ENCODE measurements at regions not wholly inside any gene's neighbourhood (a gene's known extent, or its start where the extent isn't known, plus 50 kb on each side); places are given as distances from the start of the nearest gene placed in this dataset.

DNA sequence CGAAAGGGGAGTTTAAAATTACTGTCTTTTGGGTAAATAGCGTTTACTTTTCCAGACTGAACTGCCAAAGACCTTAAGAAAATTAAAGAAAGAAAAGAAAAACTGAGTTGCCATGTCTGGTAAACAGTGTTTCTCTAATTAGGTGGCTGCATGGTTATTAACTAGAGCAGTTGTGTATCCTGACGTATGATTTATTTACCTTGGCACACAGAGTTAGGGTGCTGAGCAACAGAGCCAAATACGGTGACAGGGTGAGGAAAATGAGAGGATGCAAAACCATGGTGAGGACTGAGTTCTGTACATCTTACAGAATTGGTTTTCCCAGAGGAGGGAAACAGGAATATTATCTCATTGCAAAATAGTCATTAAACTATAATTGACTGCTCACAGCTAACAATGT is 546.4 kb upstream of the FZD8 start:
- DNase-seq: no peak

DNA sequence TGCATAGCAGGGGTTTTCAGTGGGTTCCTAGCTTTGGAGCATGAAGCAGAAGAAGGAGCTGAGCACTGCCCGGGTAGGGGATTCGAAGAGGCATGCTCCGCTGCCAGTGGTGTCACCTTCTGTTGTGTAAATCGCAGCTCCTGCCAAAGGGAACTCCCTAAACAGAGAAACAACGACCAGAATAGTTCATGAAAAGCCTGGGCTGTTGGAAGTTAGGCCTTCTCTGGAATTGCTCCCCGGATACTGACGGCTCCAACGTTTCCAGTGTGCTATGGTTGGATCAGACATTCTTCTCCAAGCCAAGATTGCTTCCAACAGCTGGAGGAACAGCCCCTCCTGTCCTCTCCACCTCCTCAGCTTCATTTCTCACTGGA is 546.0 kb upstream of the FZD8 start:
- no peak for DNase-seq

DNA sequence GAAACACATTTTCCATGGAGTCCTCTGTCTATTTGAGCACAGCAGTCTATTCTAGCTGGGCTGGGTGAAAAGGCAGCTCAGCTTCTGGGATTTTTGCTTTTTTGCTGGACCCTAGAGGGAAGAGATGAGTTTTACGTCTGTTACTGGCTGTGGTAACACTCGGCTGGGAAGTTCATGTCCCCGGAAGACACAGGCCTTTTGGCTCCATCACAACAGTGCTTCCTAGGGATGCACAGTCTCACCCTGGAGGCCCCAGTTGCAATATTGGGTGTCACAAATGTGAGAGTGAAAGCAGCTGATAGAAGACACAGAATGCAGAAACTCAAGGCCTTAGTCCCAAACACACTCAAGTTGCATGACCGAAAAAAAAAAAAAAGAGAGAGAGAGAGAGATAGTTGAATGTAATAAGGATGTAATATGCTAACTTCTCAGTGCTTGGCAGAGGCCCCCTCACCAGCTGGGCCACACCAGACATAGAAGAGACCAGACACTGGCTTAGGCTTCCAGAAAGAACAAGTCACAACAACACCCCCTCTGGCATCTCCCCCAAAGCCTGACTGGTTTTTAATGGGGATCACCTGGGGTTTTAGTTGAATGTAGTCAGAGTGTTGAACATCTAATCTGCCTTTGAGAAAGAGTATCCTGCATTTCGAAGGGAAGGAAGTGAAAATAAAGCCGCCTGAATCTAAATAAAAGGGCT is 545.4 kb upstream of the FZD8 start:
- DNase-seq: no peak

DNA sequence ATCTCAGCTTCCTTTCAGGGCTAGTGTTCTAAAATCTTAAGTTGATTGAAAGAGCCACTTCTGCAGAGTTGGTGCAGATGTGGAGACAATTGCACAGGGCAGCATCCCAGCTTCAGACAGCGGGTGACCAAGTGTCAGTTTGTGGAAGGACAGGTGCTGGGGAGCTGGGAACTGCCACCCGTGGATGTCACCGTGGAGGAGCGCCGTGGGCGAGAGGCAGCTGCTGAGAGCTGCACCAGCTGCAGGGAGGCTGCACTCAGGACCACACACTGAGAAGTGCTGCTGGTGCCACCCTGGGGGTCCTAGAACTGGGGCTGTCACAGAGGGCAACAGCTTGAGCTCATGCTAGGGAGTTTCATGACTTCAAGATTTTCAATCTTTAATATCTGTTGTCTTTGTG is 543.0 kb upstream of the FZD8 start:
- no peak for DNase-seq

DNA sequence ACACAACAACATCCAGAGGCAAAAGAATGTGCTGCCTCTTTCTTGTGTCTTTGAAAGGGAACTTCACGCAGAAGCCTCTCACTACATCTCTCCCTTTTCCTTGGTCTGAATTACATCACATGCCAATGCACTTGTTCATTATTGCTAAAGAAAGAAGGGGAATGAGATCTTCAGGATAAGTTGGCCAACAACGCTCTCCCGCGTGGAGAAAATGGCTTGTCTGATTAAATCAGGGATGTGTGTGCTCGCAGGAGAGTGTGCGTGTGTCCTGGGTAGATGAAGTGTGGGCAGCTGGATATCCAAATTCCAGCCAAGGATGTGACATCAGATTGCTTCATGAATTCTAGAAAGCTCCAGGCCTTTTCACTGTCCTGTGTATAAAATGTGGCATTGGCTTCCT is 541.6 kb upstream of the FZD8 start:
- DNase-seq: no peak

DNA sequence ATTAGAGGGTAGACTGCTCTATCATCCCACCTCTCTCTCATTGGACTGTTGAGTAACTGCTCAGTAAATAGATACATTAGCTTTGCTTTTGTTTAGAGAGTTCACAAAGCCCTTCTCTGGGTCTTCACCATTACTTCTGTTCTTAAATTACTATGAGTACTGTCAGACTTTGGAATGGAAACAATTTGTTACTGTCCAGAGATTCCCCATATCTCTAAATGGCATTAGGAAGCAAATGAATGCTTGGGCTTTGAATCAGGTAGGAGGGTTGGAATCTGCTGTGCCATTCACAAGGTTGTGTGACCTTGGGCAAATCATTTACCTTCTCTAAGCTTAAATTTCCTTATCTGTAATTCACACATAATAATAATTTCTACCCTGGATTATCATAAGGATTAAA is 541.0 kb upstream of the FZD8 start:
- DNase-seq: no peak

DNA sequence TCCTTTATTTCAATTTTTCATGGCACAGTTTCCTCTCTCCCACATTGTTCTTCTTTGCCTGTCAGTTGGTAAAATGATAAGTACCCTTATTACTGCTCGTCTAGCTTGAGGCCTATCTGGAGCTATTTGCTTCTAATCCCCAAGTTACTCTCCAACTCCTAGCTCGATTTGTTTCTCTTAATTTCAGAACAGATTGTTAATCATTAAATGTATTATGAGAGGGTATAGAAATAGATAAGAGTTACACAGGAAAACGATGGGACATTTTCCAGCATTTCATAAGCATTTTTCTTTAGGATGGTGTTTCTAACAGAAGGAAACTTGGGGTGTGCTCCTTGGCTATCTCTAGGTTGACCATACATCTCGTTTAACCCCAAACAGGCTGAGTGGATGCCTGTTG is 540.5 kb upstream of the FZD8 start:
- no peak for DNase-seq

DNA sequence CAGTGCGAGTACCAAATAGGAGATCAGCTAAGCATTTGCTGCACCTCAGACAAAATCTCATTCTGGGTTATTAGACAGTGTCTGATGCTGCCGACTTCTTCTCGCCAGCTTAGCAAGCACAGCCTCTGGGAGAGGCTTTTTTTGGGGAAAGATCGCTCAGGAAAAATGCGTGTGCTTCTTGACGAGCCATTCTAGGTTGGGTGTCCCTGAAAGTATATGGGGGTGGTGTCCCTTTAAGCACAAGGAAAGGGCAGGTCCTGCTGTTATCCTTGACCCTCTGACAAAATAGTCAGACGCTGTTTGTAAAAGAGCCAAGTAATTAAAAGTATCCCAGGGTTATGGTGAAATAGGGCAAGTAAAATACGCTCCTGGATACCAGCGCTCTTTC is 540.1 kb upstream of the FZD8 start:
- no peak for DNase-seq

DNA sequence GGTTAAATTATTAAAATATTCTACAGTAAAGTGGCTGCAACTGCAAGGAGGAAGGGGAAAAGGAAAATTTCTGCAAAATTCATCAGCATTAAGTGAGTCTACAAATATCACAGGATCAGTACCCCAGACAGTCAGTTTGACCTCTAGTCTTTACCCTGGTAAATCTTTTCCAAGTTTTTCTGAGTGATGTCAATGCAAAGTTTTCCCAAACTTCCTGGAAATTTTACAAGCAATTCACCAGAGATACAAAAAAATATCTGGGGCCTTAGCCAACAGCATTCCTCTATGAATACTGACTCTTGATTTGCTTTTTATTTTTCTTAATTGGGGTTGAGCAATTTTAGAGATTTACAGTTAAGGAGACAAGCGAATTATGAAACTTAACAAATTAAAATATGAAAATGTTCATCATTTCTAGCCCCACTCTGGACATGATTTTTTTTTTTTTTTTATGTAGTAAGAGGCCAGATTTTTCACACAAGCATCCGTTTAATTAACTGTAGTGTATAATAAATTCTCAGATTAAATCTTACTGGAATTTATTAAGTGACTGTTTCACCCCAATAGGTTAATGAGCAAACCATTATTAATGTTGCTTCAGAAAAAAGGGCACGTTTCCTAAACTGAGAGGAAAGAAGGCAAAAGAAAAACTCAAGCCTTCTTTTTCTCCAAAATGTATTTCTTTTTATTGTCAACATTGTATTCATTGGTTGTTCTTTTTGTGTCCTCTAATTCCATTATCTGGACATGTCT is 539.5 kb upstream of the FZD8 start:
- DNase-seq: no peak

DNA sequence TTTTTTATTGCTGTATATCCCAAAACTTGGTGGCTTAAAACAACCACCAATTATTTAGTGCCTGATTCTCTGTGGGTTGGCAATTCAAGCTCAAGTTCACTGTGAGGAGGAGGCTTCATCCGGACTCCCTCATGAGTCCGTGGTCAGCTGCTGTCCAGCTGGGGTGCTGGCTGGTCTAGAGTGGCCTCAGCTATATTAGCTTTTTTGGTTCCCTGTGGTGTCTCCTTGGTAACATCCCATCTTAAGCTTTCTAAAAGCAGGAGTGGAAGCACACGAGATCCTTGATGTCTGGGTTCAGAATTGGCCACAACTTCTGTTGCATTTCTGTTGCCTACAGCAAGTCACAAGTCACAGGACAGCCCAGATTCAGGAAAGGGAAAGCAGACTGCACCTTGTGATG is 536.5 kb upstream of the FZD8 start:
- DNase-seq: no peak

DNA sequence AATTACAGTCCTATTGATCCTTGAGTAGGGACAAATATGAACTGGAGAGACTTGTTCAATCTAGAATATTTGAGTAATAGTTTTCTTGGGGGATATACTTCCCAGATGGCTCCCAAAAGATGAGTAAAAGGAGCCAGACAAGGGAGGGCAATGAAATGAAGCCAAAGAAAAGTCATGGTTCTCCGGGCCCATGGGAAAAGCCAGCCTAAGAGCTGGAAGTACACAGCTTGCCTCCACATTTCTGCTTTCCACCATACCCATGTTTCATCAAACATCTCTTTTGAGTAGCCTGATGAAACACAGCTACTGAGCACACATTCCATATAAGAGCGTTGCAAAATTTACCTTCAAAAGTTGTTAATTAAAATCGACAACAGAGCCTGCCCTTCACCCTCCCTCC is 535.0 kb upstream of the FZD8 start:
- DNase-seq: no peak

DNA sequence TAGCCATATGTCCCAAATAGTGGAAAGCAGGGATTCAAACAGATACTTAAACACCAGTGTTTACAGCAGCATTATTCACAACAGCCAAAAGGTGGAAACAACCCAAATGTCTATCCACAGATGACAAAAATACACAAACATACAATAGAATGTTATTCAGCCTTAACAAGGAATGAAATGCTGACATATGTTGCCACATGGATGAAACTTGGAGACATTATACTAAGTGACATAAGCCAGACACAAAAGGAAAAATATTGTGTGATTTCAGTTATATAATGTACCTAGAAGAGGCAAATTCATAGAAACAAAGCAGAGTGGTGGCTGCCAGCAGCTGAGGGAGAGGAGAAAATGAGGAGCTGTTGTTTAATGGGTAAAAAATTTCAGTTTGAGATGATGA is 533.9 kb upstream of the FZD8 start:
- no peak for DNase-seq

DNA sequence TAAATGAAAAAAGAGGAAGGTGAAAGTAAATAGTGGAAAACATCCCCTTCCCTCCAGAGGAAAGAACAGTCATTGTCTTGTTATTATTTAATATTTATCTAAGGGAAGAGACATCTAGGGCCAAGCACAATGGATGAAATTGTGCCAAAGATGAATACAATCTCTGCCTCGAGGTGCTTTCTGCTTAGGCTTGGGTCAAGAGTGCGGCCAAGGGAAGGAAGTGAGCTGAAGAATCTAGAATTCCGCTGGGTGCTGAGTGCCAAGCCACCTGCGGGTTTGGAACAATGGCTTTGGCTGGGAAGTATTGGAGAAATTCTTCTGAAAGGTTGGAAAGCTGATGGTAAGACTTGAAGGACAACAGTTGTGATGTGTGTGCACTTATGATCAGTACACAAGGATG is 531.3 kb upstream of the FZD8 start:
- no peak for DNase-seq

DNA sequence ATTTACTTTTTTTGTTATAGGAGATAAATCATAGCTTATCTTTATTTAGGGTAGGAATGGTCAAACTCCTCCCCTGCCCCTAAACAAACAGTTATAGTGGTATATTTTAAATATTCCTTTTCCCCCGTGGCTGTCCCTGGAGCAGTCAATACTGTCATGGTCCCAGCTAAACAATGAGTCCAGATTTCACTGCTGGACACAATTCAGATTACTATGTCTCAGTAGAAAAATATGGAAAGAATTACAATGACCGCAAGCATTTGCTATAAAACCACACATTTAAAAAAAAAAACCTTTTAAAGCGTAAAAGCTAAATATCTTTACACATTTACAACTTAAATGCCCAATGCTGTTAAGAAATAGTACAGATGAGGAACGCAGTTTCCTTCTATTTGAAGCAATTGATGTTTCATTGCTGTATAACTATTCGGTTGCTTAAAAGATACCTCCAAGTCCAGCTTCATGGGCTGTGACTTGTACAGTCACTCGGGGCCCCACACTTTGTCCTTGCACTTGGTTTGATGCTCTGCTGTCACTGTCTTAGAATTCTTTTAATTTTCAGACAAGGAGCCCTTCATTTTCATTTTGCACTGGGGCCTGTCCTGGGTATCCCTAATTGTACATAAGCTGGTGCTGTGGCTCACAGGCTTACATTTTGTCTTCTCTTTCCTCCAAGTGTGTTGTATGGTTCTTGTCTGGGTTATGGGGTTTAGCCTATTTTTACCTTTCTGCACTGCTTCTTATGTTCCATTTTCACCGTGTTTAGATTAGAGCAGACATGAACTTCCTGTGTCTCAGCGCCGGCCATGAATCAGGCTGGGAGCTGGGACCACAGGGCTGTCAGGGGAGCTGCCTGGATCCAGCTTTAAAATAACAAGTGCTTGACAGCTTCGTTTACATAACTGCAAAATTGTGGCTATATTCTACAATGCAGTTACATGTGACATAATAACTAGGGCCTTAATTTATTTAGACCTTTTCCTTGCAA is 530.2 kb upstream of the FZD8 start:
- DNase-seq: no peak

DNA sequence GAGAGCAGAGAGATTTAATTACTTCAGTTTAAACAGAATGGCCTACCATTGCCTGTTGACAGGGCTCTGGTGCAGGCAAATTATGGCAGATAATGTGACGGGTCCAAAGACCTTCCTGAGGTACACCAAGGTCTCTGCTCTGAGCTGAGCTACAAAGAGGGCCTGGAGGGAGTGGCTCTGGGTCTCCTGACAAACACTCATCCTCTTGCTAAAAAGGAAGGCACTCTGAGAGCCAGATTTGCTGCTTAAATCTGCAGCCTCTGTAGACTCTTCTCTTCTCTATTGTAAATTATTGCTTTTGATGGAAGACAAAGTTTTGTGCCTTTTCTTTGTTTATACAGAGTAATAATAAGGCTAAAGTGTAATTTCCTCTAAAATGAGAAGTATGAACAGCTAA is 529.5 kb upstream of the FZD8 start:
- DNase-seq: no peak

DNA sequence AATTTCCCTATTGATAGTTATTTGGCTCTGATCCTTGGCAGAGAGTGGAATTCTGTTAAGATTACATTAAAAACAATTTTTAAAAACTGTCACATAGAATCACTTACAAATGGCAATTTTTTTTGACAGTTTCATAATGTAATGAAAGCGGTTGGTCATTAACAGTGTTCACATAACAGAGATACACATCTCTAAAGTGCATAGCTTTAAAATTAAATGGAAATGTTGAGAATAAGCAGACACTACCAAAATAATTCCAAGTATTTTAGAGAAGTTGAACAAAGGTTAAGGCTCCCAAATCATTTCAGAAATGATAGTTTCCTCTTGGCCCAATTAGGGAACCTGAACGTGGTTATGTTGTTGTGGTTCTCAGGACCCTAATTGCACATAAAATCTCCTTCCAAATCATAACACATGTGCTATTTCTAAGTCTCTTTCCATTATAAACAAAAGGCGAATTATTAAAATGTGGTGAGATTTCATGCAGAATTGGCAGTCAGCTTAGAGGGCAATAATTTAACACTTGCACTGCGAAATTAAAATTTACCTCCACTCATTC is 528.9 kb upstream of the FZD8 start:
- no peak for DNase-seq

DNA sequence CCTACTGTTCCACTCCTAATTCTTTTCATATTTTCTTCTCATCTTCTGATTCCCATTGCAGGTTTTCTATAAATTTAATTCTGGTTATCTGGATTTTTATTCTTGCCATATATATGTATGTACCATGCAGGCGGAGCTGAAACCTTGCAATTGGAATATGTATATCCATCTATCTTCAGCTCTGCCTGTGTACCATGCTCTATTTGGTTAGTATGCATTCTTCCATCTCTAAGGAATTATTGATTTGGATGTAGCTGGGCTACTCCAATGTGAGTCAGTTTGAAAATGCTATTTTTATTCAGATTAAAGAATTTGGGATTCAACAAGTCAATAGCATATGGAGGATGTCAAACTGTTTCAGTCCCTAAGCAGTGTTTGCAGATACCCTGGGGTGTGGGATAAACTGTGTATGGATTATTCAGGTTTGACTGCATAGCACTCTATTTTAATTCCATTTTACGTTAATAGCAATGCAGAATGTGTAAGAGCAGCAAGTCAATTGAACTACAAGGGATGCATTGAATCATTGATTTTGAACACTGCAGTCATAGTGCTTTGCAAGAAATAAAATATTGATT is 528.1 kb upstream of the FZD8 start:
- no peak for DNase-seq

DNA sequence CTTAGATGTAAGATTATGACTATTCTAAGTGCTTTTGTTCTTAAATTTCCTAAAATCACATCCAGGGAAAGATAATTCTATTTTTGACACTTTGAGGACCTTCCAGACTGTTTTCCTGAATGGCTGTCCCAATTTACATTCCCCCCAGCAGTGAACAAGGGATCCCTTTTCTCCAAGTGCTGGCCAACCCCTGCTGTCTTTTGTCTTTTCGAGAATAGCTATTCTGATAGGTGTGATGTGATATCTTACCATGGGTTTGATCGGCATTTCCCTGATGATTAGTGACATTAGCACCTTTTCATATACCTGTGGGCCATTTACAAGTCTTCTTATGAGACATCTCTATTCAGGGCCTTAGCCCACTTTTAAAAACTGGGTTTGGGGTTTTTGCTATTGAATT is 526.7 kb upstream of the FZD8 start:
- no peak for DNase-seq

DNA sequence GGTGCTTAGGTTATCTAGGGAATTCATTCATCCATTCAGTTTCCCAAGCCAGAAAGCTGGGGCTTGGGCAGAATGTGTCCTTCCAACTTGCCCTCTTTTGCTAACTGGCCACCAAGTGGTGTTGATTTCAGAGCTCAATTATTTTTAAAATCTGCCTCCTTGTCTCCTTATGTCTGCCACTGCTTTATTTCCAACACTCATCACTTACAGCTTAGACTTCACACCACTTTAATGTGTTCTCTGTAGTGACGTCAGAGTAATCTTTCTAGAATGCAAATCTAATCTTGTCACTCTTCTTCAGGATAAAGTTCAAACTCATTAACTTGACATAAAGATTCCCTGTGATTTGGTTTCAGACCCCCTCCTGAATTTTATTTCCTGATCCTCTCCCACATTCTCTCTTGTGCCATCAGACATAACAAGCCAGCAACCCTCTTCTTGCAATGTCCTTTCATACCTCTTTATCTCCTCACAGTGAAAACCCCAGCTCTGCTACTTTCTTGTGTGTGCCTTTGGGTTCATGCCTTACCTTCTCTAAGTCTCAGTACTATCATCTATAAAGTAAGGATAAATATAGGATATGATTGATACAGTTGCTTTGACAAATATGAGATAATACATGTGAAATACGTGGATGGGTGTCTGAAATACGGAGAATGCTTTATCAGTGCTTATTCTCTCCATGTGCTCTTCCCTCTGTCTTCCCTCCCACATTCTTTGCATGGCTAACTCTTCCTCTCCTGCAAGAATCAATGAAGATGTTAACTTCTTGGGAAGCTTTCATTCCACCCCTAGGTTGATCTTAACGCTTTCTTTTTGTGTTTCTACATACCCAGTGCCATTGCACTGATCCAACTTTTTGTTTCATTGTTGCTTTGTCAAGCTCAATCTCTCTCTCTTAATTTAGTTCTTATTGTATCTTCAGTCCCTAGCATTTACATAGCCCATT is 522.7 kb upstream of the FZD8 start:
- no peak for DNase-seq

DNA sequence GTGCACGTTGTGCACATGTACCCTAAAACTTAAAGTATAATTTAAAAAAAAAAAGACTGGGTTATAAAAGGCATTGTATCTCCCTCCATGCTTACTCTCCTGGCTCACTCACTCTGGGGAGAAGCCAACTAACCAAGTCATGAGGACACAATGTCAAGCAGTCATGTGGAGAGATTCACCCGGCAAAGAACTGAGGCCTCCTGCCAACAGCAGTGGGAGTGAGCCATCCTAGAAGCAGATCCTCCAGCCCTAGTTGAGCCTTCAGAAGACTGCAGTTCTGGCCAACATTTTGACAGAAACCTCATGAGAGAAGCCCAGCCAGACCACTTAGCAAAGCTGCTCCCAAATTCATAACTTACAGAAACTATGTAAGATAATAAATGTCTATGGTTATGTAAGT is 521.7 kb upstream of the FZD8 start:
- DNase-seq: no peak

DNA sequence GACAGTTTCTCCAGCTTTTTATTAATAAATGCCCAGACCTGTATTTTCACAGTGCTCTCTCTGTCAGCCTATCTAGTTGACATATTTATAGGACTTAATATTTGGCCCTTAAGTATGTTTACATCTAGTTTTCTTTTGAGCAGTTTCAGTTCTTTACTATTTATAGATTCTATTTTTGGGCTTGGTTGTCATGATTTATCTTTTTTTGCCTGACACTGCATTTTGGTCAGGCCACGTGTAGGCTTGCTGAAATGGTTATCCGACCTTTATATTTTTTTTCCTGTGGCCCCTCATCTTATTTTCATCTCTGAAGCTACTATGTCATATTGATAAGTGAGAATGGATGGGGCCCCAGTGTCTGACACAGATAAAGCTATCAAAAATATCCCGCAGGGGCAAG is 515.4 kb upstream of the FZD8 start:
- no peak for DNase-seq

DNA sequence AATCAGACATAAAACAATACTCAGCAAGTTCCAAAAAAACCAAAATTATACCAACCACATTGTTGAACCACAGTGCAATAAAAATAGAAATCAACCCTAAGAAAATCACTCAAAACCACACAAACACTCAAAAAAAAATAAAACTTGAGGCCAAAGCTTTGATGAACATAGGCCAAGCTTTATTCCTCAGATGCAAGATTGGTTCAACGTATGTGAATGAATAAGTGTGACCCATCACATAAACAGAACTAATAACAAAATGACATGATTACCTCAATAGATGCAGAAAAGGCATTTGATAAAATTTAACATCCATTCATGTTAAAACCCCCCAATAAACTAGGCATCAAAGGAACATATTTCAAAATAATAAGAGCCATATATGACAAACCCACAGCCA is 506.1 kb upstream of the FZD8 start:
- no peak for DNase-seq
